Omental fat pad (tissue), 3 donors: ENCODE measurements at regions not wholly inside any gene's neighbourhood (a gene's known extent, or its start where the extent isn't known, plus 50 kb on each side); places are given as distances from the start of the nearest gene placed in this dataset.

Experiments
- ATAC-seq: fragments of 150-250 bp; one replicate; pipeline ENCODE4 v1.9.1; 2016; ENCODE audit warnings: mild to moderate bottlenecking, moderate library complexity; ENCODE audit not compliant: low FRiP score
- DNase-seq: peaks from one replicate; pipeline ENCODE4 v3.0.0-alpha.2; 2019; ENCODE audit warnings: low spot score
- TF ChIP-seq, protein P1 (sequence below), 3 donors: fragments of 450-650 bp; IDR thresholded peaks; one replicate each; pipeline ENCODE4 v1.5.1; 2016 to 2017; ENCODE audit warnings: antibody characterized with exemption in 3 of 3, mild to moderate bottlenecking in 3 of 3, moderate library complexity in 2 of 3

DNA sequence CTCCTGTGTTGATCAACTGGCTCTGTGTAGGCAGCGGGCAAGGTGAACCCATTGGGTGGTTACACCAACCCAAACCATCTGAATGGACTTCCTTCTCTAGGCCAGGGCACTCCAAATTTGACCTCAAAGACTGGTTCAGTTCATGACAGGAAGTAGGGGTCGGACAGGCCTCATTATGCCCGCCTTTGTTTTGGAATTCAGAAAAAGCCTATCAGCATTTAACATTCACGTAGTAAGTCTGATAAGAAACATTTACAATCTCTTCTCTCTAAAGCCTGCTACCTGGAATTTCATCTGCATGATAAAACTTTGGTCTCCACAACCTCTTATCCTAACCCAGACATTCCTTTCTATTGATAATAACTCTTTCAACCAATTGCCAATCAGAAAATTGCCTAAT is 97.1 kb upstream of the ETV3 start:
- TF ChIP-seq, protein P1, sequence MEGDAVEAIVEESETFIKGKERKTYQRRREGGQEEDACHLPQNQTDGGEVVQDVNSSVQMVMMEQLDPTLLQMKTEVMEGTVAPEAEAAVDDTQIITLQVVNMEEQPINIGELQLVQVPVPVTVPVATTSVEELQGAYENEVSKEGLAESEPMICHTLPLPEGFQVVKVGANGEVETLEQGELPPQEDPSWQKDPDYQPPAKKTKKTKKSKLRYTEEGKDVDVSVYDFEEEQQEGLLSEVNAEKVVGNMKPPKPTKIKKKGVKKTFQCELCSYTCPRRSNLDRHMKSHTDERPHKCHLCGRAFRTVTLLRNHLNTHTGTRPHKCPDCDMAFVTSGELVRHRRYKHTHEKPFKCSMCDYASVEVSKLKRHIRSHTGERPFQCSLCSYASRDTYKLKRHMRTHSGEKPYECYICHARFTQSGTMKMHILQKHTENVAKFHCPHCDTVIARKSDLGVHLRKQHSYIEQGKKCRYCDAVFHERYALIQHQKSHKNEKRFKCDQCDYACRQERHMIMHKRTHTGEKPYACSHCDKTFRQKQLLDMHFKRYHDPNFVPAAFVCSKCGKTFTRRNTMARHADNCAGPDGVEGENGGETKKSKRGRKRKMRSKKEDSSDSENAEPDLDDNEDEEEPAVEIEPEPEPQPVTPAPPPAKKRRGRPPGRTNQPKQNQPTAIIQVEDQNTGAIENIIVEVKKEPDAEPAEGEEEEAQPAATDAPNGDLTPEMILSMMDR (IDR thresholded peaks at IDR 0.05), result no peak
- DNase-seq, result no peak

DNA sequence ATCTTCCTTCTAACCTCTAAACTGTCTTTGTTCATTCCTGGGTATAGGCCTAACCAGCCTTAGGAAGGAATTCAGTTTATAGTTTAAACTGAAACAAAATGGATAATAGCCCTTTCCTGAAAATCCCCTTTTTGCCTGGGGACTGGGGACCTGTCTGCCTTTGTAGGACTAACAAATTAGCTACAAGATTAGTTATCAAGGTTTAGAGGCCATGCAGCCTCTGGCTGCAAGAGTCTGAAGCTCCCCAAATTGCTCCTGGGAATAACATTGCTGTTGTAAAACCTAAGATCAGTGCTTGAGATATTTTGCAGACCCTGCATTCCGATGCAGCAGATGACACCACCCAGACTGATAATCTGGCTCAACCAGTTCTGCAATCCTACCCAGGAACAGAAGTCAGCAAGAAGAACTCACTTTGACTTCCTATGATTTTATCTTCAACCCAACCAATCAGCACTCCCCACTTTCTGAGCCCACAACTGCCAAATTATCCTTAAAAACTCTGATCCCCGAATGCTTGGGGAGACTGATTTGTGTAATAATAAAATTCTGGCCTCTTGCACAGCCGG is 96.6 kb upstream of the ETV3 start:
- DNase-seq (no peak), ATAC-seq (no peak)
- TF ChIP-seq, protein P1 (IDR thresholded peaks at IDR 0.05), result no peak

More for the DNA sequence above, 97.1 kb upstream of the ETV3 start:
- no peak for ATAC-seq

DNA sequence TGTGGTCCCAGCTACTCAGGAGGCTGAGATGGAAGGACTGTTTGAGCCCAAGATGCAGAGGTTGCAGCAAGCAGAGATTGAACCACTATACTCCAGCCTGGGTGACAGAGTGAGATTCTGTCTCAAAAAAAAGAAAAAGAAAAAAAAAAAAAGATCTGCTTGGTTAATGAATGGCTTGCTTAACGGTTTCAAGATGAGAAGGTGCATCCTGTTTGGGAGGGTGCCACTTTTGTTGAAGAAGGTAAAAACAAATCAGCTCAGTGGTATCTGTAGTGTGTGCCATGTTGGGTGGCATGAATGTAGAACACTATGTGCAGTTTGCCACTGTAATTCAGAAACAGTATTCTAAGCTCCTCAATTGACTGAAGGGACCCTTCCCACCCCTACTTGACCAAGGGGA is 94.9 kb upstream of the ETV3 start:
- no peak for ATAC-seq
- no peak for DNase-seq
- TF ChIP-seq, protein P1 (IDR thresholded peaks at IDR 0.05), result no peak

DNA sequence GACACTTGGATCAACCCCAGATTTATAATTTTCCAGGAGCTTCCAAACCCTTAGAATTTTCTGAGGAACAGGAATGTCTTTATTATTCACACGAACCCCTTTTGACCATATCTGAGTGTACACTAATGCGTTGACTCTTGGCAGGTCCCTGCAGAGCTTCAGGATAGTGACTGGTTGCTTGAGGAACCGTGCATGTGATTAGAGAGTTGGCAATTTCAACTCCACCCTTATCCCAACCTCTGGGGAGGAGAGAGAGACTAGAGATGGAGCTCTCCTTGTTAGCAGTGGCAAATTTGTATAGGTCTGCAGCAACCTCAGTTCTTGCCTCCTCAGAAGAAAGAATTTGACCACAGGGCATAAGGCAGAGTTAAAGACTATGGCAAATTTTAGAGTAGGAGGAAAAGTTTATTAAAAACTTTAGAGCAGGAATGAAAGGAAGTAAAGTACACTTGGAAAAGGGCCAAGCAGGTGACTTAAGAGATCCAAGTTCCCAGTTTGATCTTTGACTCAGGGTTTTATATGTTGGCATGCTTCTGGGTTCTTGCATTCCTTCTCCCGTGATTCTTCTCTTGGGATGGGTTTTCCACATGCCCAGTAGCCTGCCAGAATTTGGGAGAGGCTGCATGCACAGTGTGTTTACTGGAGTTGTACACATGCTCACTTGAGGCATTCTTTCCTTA is 93.8 kb upstream of the ETV3 start:
- TF ChIP-seq, protein P1 (IDR thresholded peaks at IDR 0.05), result no peak
- ATAC-seq, result no peak
- DNase-seq, result no peak

DNA sequence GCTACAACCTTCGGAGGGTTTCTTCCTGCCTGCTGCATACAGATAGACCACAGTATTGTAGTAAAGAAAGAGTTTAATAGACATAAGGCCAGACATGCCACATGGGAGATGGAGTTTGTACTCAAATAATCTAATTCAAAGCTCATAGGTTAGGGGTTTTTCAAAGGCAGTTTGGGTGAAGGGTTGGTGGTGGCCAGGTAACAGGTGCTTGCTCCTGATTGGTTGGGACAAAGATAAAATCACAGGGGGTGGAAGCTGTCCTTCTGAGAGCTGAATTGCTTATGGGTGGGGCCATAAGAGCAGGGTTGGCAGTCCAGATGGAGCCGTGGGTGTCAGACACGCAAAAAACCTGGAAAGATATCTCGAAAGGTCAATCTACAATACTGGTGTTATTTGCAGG is 92.3 kb upstream of the ETV3 start:
- DNase-seq, result no peak
- TF ChIP-seq, protein P1 (IDR thresholded peaks at IDR 0.05), result no peak
- ATAC-seq, result no peak

DNA sequence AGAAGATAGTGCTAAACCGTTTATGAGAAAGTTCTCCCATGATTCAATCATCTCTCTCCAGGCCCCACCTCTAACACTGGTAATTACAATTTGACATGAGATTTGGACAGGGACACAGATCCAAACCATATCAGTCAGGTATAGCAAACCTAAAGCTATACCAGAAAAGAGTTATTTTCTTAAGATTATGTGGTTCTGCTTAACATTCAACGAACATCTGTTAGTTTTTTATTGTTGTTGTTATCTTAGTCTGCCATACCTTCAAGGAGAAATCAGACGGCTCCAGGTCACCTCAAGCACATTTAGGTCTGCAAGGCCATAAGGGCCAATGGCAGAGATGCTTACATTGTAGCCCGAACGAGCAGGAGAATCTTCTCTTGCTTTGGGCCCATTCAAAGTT is 89.5 kb upstream of the ETV3 start:
- no peak for DNase-seq
- ATAC-seq, result no peak
- TF ChIP-seq, protein P1 (IDR thresholded peaks at IDR 0.05), result no peak

DNA sequence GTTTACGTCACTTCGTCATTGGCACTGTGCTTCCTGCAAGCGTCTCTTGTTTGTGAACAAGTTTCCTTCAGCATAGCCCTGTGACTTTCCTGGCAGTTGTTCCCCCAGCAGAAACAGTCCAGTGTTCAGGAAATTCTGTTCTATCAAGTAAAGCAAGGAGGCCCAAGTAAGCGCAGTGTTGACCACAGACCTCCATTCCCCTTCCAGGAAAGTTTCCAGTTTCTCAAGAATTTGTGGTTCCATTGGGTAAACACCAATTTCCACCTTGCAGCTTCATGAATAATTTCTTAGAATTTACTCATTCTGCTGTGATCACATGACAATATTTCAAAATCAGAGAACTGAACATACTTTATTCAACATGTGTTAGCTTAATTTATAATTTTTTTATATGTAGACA is 88.5 kb upstream of the ETV3 start:
- DNase-seq (no peak), ATAC-seq (no peak)
- TF ChIP-seq, protein P1 (IDR thresholded peaks at IDR 0.05), result no peak
